ENCODE measurements at regions not wholly inside any gene's neighbourhood (a gene's known extent, or its start where the extent isn't known, plus 50 kb on each side); places are given as distances from the start of the nearest gene placed in this dataset.

DNA sequence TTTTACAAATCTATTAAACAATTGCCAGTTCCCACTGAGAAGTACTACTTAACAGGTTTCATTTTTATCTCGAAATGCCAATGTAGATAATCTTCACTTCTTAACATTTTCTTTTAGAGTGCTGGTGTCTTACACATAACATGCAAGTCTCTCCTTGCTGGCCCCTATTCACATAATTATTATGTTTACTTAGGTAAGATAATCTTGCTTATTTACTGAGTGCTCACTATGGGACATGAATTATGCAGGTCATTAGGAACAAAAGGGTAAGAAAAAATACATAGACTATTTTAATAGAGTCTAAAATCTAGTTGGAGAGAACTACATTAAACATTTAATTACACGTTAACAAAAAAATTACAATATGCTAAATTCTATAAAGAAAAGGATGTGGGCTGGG is 328.4 kb downstream of the PRR16 start:
- Histone ChIP-seq H3K9me3 (no peaks in the 10 kb centered on the region), H3K4me1 (no peaks in the 10 kb centered on the region), H3K27ac (no peak overlapping the region), H3K36me3 (no peaks in the 10 kb centered on the region), H3K4me3 (no peak overlapping the region), H3K27me3 (no peaks in the 10 kb centered on the region)
- intact Hi-C loops (cut with DNase I) = no loop called here
- TF ChIP-seq, protein P1, sequence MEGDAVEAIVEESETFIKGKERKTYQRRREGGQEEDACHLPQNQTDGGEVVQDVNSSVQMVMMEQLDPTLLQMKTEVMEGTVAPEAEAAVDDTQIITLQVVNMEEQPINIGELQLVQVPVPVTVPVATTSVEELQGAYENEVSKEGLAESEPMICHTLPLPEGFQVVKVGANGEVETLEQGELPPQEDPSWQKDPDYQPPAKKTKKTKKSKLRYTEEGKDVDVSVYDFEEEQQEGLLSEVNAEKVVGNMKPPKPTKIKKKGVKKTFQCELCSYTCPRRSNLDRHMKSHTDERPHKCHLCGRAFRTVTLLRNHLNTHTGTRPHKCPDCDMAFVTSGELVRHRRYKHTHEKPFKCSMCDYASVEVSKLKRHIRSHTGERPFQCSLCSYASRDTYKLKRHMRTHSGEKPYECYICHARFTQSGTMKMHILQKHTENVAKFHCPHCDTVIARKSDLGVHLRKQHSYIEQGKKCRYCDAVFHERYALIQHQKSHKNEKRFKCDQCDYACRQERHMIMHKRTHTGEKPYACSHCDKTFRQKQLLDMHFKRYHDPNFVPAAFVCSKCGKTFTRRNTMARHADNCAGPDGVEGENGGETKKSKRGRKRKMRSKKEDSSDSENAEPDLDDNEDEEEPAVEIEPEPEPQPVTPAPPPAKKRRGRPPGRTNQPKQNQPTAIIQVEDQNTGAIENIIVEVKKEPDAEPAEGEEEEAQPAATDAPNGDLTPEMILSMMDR (IDR thresholded peaks at IDR 0.05) = no peak
- no peak for TF ChIP-seq POLR2A (IDR thresholded peaks at IDR 0.05)
- TF ChIP-seq EP300 (IDR thresholded peaks at IDR 0.05) = no peak
- no peak for TF ChIP-seq POLR2AphosphoS5 (IDR thresholded peaks at IDR 0.05)
- 81 to 90% methylated on average over 2 of the region's 2 CpGs for WGBS, 2 donors
- DNase-seq = no peak

- no peaks in the 10 kb centered on the region for H3K36me3 ChIP-seq
- no peaks in the 10 kb centered on the region for H3K9me3 ChIP-seq
- TF ChIP-seq POLR2A (IDR thresholded peaks at IDR 0.05) (no peak), EP300 (IDR thresholded peaks at IDR 0.05) (no peak), POLR2AphosphoS5 (IDR thresholded peaks at IDR 0.05) (no peak)
- TF ChIP-seq, protein P1 (IDR thresholded peaks at IDR 0.05) = no peak
- DNase-seq = no peak
- H3K4me3 ChIP-seq = no peak overlapping the region
- intact Hi-C loops (cut with DNase I) = no loop called here
- H3K27ac ChIP-seq = no peak overlapping the region
- H3K27me3 ChIP-seq = no peaks in the 10 kb centered on the region
- H3K4me1 ChIP-seq = no peaks in the 10 kb centered on the region
- WGBS, 2 donors = 72 to 80% methylated on average over 1 of the region's 1 CpG
Observed at GRCh38 chr5:120794121-120794520, 330.0 kb downstream of the PRR16 start.

GRCh38 chr5:120803282-120803681 is 339.2 kb downstream of the PRR16 start:
- Histone ChIP-seq H3K27ac (no peak overlapping the region), H3K9me3 (no peaks in the 10 kb centered on the region), H3K4me3 (no peak overlapping the region), H3K36me3 (no peaks in the 10 kb centered on the region), H3K4me1 (no peaks in the 10 kb centered on the region), H3K27me3 (no peaks in the 10 kb centered on the region)
- intact Hi-C loops (cut with DNase I) = no loop called here
- WGBS, 2 donors = 0 to 20% methylated on average over 1 of the region's 1 CpG
- DNase-seq = no peak
- TF ChIP-seq, protein P1 (IDR thresholded peaks at IDR 0.05) = no peak
- TF ChIP-seq EP300 (IDR thresholded peaks at IDR 0.05) (no peak), POLR2A (IDR thresholded peaks at IDR 0.05) (no peak), POLR2AphosphoS5 (IDR thresholded peaks at IDR 0.05) (no peak)

DNA sequence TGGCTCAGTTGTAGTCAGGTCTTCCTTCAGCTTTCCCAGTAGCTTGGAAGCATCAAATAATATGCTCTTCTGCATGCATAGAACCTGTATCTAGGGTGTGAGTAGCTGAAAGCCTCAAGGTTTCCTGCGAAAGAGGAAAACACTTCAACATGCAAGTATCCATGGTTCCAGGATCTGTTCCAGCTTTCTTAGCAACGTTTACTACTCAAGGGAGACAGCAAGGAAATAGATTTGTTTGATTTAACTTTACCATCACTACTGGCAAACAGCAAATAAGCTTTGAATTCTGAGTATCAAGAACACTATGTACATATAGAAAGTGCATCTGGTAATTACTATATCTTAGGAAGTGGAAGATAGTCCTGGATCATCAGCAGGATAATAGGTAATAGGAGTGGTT is 341.0 kb downstream of the PRR16 start:
- DNase-seq = no peak
- TF ChIP-seq EP300 (IDR thresholded peaks at IDR 0.05) (no peak), POLR2AphosphoS5 (IDR thresholded peaks at IDR 0.05) (no peak), POLR2A (IDR thresholded peaks at IDR 0.05) (no peak)
- TF ChIP-seq, protein P1 (IDR thresholded peaks at IDR 0.05) = no peak
- no peak overlapping the region for H3K27ac ChIP-seq
- intact Hi-C loops (cut with DNase I) = no loop called here
- no peaks in the 10 kb centered on the region for H3K36me3 ChIP-seq
- no peaks in the 10 kb centered on the region for H3K9me3 ChIP-seq
- WGBS, 2 donors = 28 to 56% methylated on average over 2 of the region's 2 CpGs
- H3K27me3 ChIP-seq = no peaks in the 10 kb centered on the region
- no peaks in the 10 kb centered on the region for H3K4me1 ChIP-seq
- no peak overlapping the region for H3K4me3 ChIP-seq

DNA sequence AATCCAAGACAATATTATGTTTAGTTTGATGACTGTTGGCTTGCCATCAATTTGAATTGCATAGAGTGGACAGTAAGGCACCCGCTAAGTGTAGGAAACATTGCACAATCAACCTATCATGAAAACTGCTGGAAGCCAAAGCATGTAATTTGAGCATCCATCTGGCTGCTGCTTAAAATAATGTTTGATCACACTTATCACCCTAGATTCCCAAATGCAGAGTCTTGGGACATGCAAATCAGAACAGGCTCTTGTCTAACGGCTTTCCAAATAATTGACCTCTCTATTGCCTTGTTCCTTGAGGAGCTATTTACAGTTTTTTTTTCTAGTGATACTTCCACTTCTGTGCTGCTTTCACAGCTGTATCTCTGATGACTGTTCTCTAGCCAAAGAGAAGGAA is 342.1 kb downstream of the PRR16 start:
- Histone ChIP-seq H3K27me3 (no peaks in the 10 kb centered on the region), H3K4me3 (no peak overlapping the region), H3K4me1 (no peaks in the 10 kb centered on the region), H3K36me3 (no peaks in the 10 kb centered on the region), H3K9me3 (no peaks in the 10 kb centered on the region), H3K27ac (no peak overlapping the region)
- 57 to 70% methylated on average over 2 of the region's 2 CpGs for WGBS, 2 donors
- no peak for TF ChIP-seq POLR2A (IDR thresholded peaks at IDR 0.05)
- TF ChIP-seq POLR2AphosphoS5 (IDR thresholded peaks at IDR 0.05) = no peak
- TF ChIP-seq, protein P1 (IDR thresholded peaks at IDR 0.05) = no peak
- no peak for TF ChIP-seq EP300 (IDR thresholded peaks at IDR 0.05)
- DNase-seq = no peak
- intact Hi-C loops (cut with DNase I) = no loop called here

Data from sigmoid colon (tissue), 6 donors.